Left renal pelvis (tissue), 4 donors: ENCODE measurements at regions not wholly inside any gene's neighbourhood (a gene's known extent, or its start where the extent isn't known, plus 50 kb on each side); places are given as distances from the start of the nearest gene placed in this dataset.

ENCODE experiments used
- DNase-seq, 4 donors: peaks; one replicate each; pipeline ENCODE4 v3.0.0-alpha.2; 2013; ENCODE audit warnings: low read depth in 4 of 4, low spot score in 3 of 4

GRCh38 chr3:64358176-64358575 lies 132.9 kb upstream of the PRICKLE2 start:
- DNase-seq, result no peak

GRCh38 chr3:64357481-64357880 lies 132.2 kb upstream of the PRICKLE2 start:
- no peak for DNase-seq

- no peak for DNase-seq
Observed at GRCh38 chr3:64355401-64355807, 130.1 kb upstream of the PRICKLE2 start.

- DNase-seq, result no peak
Observed at GRCh38 chr3:64354956-64355355, 129.7 kb upstream of the PRICKLE2 start.

DNA sequence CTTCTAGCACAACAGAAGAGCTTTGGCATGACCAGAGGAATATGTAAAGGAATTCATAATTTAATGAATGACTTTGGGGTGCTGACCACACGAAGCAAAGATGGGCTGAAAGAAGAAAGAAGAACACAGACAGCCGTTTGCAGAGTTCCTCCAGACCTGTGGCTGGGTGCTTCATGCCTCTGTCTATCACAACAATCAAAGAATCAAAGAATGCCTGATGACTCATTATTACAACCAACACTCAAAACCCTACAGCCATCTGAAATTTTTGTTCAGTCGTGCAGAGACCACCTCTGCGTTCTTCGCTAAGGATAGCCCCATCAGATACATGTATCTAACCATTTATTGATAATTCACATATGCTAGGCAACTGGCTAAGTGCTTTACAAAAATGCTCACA lies 129.0 kb upstream of the PRICKLE2 start:
- no peak for DNase-seq

- no peak for DNase-seq
Observed at GRCh38 chr3:64353226-64353625, 128.0 kb upstream of the PRICKLE2 start.

- no peak for DNase-seq
Observed at GRCh38 chr3:64352639-64352992, 127.3 kb upstream of the PRICKLE2 start.

- DNase-seq, result no peak
Observed at GRCh38 chr3:64351713-64352638, 126.7 kb upstream of the PRICKLE2 start.

GRCh38 chr3:64349551-64349950 lies 124.3 kb upstream of the PRICKLE2 start:
- DNase-seq, result no peak

DNA sequence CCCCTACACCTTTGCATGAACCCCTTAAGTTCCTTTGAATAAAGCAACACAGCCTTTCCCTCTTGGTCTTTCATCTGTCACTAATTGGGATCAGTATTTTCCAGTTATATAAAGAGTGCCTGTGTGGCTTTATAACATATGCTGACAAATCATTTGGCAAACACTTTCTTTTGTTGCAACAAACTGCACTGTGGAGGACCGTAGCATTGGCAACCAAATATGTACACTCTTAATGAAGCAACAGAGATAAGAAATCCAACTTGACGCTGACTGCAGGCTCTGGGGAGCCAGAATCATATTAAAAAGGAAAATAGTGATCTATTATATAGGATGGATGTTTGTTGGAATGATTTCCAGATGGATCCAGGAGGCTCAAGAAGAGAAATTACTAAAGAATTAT lies 120.1 kb upstream of the PRICKLE2 start:
- DNase-seq, result no peak

- DNase-seq, result no peak
Observed at GRCh38 chr3:64344721-64345207, 119.5 kb upstream of the PRICKLE2 start.

- no peak for DNase-seq
Observed at GRCh38 chr3:64343689-64344430, 118.6 kb upstream of the PRICKLE2 start.

GRCh38 chr3:64342940-64343688 lies 117.8 kb upstream of the PRICKLE2 start:
- no peak for DNase-seq

- no peak for DNase-seq
Observed at GRCh38 chr3:64341296-64341695, 116.0 kb upstream of the PRICKLE2 start.

GRCh38 chr3:64340641-64341101 lies 115.4 kb upstream of the PRICKLE2 start:
- DNase-seq, result no peak

DNA sequence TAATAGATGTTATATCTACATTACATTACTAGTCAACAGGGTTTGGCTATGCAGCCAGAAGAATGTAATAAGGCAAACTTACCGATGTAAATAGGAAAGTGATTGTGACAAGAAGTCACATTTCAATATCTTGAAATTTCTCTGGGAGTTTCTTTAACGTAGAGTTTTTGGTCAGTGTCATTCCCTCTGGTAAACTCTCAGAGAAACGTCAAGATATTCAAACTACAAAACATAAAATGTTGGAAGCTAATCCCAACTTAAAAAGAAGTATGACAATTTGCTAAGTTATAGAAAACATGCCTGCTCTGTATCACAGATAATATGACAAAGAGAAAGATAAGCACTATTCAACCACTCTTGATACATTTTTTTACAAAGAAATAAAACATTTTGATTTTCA lies 111.2 kb upstream of the PRICKLE2 start:
- no peak for DNase-seq

DNA sequence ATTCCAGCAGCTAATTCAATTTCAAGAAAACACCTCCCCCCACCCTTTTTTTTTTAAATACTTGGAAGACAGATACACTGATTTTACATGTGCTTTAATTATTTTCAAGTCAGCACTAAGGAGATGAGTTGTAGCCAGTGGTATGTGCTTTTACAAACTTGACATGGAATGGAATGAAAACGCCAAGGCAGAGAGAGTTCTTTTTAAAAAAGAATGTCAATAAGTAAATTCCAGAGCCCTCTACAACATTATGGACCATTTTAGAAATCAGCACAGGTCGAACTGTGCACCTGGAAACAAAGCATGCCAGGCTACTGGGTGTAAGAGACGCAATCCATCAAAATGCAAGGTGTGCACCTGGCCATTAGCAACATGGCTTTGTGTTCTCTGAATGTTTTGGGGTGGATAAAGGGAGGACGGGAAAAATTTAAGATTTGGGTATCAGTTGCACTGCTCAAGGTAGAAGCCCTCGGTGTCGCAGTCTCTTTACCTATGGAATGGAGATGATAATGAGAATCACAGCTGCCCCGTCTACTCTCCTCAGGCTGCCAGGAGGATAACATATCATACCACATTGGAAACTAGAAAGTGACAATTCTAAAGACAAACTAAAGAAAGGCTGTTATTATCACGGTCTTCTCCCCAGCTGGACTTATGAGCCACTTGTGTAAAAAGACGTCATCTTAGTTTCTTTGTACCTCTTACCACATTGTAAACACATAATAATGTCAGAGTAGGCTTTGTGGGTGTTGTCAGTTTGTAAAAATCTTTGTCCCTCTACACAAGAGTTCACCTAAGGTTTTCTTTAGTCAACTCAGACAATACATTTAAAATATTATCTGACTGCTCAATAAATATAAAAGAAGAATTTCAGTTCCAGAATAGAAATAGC lies 107.4 kb upstream of the PRICKLE2 start:
- DNase-seq, result no peak

- DNase-seq, result no peak
Observed at GRCh38 chr3:64331605-64332004, 106.3 kb upstream of the PRICKLE2 start.

GRCh38 chr3:64329037-64329436 lies 103.8 kb upstream of the PRICKLE2 start:
- DNase-seq, result no peak
